Astrocyte (in vitro differentiated cells and primary cell): ENCODE measurements at regions not wholly inside any gene's neighbourhood (a gene's known extent, or its start where the extent isn't known, plus 50 kb on each side); places are given as distances from the start of the nearest gene placed in this dataset.

Experiments used
- EZH2 ChIP-seq: IDR thresholded peaks from 2 replicates; pipeline ENCODE4 v1.6.1; 2012; ENCODE audit warnings: mild to moderate bottlenecking, low read length, inconsistent platforms; ENCODE audit not compliant: insufficient read depth
- TF ChIP-seq, protein P1 (sequence below): IDR thresholded peaks from 2 replicates; pipeline ENCODE4 v1.5.1; 2011; ENCODE audit warnings: low read depth, mild to moderate bottlenecking, inconsistent platforms, low read length, moderate library complexity; ENCODE audit not compliant: insufficient read depth

DNA sequence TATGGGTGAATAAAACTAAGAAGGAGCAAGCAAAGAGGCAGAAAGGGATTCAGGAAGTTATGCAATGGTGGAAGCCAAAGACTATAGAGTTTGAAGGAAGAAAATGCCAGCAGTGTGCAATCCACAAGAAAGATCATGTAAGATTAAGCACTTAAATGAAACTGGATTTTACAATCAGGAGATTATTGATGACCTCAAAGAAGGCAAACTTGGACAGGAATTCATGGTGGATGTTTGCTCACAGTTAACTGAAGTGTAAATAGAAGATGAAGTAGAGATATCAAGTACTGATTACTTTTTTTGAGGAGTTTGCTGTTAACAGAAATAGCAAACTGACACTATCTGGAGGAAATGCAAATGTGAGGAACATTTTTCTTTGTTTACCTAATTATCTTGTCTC, 308.9 kb downstream of the RND3 start:
- TF ChIP-seq EZH2 = no peak
- TF ChIP-seq, protein P1, sequence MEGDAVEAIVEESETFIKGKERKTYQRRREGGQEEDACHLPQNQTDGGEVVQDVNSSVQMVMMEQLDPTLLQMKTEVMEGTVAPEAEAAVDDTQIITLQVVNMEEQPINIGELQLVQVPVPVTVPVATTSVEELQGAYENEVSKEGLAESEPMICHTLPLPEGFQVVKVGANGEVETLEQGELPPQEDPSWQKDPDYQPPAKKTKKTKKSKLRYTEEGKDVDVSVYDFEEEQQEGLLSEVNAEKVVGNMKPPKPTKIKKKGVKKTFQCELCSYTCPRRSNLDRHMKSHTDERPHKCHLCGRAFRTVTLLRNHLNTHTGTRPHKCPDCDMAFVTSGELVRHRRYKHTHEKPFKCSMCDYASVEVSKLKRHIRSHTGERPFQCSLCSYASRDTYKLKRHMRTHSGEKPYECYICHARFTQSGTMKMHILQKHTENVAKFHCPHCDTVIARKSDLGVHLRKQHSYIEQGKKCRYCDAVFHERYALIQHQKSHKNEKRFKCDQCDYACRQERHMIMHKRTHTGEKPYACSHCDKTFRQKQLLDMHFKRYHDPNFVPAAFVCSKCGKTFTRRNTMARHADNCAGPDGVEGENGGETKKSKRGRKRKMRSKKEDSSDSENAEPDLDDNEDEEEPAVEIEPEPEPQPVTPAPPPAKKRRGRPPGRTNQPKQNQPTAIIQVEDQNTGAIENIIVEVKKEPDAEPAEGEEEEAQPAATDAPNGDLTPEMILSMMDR = no peak
